DMS114 treated with DMSO at 0.1 percent for 48 hours (cell line): ENCODE measurements at regions not wholly inside any gene's neighbourhood (a gene's known extent, or its start where the extent isn't known, plus 50 kb on each side); places are given as distances from the start of the nearest gene placed in this dataset.

ENCODE experiments used
- DNase-seq: peaks from one replicate; lab custom pipeline; 2025; ENCODE audit not compliant: unreplicated experiment; lab: John Stamatoyannopoulos, UW

DNA sequence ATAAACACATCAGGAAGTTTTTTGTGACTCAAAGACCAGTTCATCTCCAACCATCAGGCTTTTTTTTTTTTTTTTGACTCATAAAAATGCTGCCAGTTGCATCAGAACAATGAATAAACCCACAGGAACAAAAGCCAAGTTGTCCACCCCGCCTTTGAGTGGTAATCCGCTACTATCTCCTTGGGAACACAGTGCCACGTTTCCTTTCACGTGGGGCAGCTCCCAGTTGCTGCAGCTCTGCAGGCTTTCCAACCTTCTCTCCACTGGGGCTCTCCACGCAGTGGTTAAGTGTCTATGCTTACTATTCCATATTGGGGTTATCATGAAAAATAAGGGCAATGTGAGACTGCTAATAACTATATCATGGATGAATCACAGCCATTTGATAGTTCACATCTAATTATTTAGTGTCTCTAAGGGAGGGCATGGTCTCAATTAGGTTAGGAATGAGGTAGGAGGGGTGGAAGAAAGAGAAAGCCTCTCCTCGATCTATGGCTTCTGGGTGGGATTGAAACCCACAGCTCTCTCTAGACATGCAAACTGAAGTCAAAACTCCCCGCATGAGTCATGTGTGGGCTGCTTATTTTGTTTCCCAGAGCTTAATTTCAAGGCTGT is 55.8 kb upstream of the ACTBL2 start:
- no peak for DNase-seq

DNA sequence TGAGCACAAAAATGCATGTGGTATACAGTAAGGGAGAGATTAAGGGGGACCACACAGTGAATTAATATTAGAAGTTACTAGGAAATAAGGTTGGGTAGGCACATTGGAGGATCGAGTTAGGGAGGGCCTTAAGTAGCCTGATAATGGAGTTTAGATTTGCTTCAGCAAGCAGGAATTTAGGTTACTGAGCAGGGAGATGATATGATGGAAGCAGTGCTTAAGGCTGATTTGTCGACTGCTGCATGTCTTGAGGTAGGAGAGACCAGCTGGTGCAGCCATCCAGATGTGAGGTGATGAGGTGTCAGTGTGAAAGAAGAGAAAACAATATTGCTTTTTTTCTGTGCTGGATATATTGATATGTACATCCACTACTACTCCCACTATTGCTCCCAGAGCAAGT is 55.2 kb upstream of the ACTBL2 start:
- no peak for DNase-seq

DNA sequence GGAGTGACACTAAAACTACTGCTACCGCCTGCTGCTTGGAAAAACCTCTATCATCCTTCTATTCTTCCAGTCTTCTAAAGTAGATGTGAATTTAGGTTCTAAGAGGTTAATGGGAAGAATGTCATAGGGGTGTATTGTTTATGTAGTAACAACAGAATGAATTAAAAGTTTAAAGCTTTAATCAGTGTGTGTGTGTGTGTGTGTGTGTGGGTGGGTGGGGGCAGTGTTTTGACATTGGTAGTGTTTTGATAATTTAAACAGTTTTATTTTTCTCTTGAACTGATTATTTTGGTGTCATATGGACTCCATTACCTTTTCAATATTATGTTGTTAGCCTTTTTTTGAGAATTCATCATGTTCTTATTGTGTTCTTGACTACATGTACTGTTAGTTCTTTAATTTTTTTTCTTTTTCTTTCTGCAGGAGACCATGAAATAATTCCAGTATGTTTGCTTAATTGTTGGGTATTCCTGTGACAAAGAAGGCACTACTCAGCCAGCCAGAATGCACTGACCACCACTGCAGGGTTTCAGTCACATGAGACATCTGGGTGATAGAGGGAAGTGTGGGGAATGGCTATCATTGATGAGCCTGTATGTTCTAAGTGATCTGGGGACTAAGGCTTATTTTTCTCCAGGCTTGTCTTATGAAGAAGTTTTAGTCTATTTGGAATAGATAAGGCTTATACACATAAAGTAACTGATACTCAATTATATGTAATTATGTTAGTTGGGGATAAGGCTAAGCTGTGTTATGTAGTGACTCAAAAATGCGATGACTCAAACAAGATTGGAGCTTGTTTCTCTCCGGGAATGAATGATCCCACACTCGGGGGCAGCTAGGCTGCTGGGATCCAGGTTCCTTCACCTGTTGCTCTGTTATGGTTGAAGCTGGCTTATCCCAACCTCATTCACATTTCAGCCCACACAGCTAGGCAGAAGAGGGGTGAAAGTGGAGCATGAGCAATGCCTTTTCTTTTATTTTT is 50.2 kb upstream of the ACTBL2 start:
- no peak for DNase-seq
